NCI-H345 treated with DMSO at 0.1 percent for 48 hours (cell line): ENCODE measurements at regions not wholly inside any gene's neighbourhood (a gene's known extent, or its start where the extent isn't known, plus 50 kb on each side); places are given as distances from the start of the nearest gene placed in this dataset.

Experiments
- DNase-seq: peaks from one replicate; lab custom pipeline; 2025; ENCODE audit not compliant: unreplicated experiment; lab: John Stamatoyannopoulos, UW

GRCh38 chr16:9546438-9546786 is 455.0 kb downstream of the HAPSTR1 start:
- no peak for DNase-seq

GRCh38 chr16:9549487-9549886 is 458.0 kb downstream of the HAPSTR1 start:
- no peak for DNase-seq

- no peak for DNase-seq
Measured at GRCh38 chr16:9555051-9555450, 463.6 kb downstream of the HAPSTR1 start.

- no peak for DNase-seq
Measured at GRCh38 chr16:9556949-9557665, 465.7 kb downstream of the HAPSTR1 start.

GRCh38 chr16:9557713-9558112 is 466.3 kb downstream of the HAPSTR1 start:
- no peak for DNase-seq

GRCh38 chr16:9566099-9566498 is 474.7 kb downstream of the HAPSTR1 start:
- no peak for DNase-seq

GRCh38 chr16:9567666-9568065 is 476.2 kb downstream of the HAPSTR1 start:
- DNase-seq, result no peak

- no peak for DNase-seq
Measured at GRCh38 chr16:9568261-9568660, 476.8 kb downstream of the HAPSTR1 start.

GRCh38 chr16:9570521-9570920 is 479.1 kb downstream of the HAPSTR1 start:
- no peak for DNase-seq

GRCh38 chr16:9578459-9578858 is 487.0 kb downstream of the HAPSTR1 start:
- DNase-seq, result no peak

- DNase-seq, result no peak
Measured at GRCh38 chr16:9580025-9580424, 488.6 kb downstream of the HAPSTR1 start.

GRCh38 chr16:9593440-9593839 is 502.0 kb downstream of the HAPSTR1 start:
- DNase-seq, result no peak

- no peak for DNase-seq
Measured at GRCh38 chr16:9594047-9594446, 502.6 kb downstream of the HAPSTR1 start.

- DNase-seq, result no peak
Measured at GRCh38 chr16:9594946-9595345, 503.5 kb downstream of the HAPSTR1 start.

GRCh38 chr16:9595393-9595792 is 503.9 kb downstream of the HAPSTR1 start:
- DNase-seq, result no peak

- DNase-seq, result no peak
Measured at GRCh38 chr16:9596788-9597187, 505.3 kb downstream of the HAPSTR1 start.

GRCh38 chr16:9597967-9598730 is 506.7 kb downstream of the HAPSTR1 start:
- DNase-seq, result no peak

- DNase-seq, result no peak
Measured at GRCh38 chr16:9598731-9599083, 507.3 kb downstream of the HAPSTR1 start.

GRCh38 chr16:9599415-9600120 is 508.1 kb downstream of the HAPSTR1 start:
- no peak for DNase-seq

- DNase-seq, result no peak
Measured at GRCh38 chr16:9602189-9602588, 510.7 kb downstream of the HAPSTR1 start.

- no peak for DNase-seq
Measured at GRCh38 chr16:9603316-9603715, 511.9 kb downstream of the HAPSTR1 start.
